Fibroblast of gingiva (primary cell): ENCODE measurements at regions not wholly inside any gene's neighbourhood (a gene's known extent, or its start where the extent isn't known, plus 50 kb on each side); places are given as distances from the start of the nearest gene placed in this dataset.

Experiments
- DNase-seq: peaks from one replicate; pipeline ENCODE4 v3.0.0-alpha.2; 2011; ENCODE audit warnings: low read depth

- no peak for DNase-seq
Observed at GRCh38 chr16:82567175-82567574, 59.6 kb upstream of the CDH13 start.

DNA sequence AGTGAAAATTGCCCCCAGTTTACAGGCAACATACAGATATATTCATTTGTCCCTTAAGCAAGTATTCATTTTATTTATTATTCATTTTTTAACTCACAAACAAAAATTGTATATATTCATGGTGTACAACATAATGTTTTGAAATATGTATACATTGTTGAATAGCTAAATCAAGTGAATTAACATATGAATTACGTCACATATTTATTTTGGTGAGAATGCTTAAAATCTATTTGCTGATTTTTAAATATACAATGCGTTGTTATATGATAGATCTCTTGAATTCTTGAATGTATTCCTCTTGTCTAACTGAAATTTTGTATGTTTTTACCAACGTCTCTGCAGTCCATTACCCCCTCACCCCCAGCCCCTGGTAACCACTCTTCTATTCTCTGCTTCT, 63.4 kb upstream of the CDH13 start:
- no peak for DNase-seq

- no peak for DNase-seq
Observed at GRCh38 chr16:82562183-82562683, 64.5 kb upstream of the CDH13 start.

GRCh38 chr16:82560805-82561325, 65.9 kb upstream of the CDH13 start:
- no peak for DNase-seq

DNA sequence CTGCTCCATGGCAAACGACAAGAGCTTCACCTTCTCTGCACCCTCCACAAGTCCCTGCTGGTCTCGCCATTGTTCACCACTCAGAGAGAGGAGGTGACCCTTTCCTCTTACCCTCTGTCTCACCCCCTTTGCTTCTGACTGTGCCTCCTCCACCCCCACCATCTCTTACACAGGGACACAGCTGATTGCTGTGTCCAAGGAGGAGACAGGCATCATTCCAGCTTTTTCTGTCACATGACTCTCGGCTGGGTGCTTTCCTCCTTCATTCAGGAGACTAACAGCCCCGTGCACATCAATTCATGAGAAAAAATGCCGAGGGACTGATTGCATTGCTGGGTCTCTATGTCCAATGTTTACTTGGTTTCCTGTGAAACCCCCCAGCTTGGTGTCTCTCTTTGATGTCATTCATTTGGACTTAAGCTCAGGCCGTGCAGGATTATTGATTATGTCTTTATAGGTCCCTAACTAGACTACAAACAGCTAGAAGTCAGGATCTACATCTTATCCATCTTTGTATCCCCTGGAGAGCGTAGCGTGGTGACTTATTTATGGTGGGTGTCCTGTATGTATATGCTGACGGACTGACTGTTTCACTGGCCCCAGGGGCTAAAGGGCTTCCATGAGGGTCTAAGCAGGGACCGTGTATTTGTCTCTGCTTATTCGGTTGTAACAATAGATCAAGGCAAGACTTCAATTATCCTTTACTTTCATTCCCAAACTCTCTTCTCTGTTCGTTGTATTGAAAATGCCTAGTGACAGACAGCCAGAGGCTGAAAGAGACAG, 82.2 kb upstream of the CDH13 start:
- DNase-seq: no peak

GRCh38 chr16:82542714-82543113, 84.1 kb upstream of the CDH13 start:
- DNase-seq: no peak

DNA sequence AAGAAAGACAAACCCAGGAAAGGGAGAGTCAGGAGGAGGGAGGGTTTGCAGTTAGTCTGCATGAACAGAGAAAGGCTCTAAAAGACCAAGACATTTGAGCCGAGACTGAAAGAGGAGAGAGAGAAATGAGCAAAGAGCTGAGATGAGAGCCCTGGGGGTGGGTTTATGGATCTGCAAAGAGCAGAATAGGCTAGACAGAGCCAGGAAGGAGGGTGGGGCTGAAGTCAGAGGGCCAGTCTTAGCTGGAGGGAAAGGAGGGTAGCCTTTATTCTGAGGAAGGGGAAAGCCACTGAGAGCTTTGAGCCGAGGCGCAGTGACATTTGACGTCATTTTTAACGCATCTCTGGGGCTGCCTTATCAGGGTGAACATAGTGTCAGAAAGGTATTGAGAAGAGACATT, 85.7 kb upstream of the CDH13 start:
- DNase-seq: no peak

DNA sequence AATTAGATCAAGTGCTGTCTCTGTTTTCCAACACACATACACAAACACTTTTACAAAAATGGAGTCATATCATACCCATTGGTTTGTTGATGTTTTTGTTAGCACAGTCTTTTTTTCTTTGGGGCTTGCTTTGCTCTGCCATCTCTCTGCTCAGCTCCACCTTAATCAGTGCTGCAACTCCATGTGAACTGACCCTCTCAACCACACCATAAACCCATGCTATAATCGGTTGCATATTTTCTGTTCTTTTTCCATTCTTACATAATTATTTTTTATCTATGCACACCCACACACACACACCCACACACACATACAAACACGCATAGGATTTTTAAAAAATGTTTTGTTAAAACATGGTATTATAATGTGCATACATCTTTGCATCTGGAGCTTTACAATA, 91.0 kb upstream of the CDH13 start:
- DNase-seq: no peak

DNA sequence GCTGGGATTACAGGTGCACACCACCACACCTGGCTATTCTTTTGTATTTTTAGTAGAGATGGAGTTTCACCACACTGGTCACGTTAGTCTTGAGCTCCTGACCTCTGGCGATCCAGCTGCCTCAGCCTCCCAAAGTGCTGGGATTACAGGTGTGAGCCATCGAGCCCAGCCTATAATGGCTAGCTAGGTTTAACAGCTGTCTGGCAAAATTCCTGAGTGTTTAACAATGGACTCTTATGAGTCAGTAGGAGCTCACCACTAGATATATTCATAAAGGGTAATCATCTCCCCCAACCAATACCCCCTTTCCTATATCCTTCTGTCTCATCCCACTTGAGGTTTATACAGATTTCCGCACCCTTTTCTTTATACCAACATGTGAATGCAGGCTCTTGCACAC, 91.5 kb upstream of the CDH13 start:
- DNase-seq: no peak

DNA sequence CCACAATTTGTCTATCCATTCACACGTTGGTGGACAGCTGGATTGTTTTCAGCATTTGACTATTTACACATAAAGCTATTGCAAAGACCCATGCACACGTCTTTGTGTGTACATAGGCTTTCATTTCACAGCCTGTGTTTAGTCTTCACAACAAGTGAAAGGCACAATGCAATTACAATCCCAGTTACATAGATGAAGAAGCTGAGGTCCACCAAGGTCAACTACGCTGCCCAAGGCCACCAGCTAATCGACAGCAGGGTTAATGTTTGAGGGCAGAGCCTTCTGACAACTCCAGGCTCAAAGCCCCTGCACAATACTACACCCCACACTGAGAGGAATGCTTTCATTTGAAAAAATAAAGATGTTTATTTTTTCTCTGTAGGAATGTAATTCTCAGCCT, 93.6 kb upstream of the CDH13 start:
- DNase-seq: no peak

DNA sequence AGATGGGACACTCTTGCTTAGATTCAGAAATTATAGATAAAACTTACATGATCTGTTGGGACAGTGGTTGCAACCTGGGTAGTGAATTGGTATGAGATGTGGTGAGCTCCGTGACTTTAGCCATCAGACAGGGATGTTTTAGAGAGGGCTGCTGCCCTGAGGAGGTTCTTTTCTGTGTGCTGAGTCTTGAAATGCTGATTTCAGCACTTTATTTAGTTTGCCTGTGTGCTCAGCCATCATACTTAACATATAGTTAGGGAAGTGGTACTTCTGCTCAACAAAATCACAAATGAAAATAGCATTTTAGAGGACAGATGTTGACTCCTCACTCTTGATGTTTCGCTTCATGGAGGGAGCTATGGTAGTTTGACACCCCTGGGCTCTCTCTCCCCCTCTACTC, 95.9 kb upstream of the CDH13 start:
- no peak for DNase-seq

DNA sequence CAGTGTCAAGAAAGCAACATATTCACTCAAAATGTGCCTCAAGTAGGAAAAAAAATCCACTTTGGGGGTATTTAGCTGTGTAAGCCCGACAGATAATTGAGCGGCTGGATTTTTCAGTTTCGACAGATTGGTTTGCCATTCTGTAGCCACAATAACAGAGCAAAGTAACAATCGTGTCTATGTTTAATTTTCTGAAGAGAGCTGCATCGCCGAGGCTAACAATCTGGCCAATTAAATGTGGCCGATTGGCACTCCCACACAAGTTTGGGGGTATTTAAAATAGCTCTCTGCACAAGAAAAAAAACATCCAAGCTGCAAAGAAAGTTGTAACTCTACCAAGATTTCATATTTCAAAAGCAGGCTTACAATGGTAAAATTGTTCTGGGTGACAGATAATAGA, 99.7 kb upstream of the CDH13 start:
- no peak for DNase-seq

- DNase-seq: no peak
Observed at GRCh38 chr16:82524976-82525375, 101.8 kb upstream of the CDH13 start.

DNA sequence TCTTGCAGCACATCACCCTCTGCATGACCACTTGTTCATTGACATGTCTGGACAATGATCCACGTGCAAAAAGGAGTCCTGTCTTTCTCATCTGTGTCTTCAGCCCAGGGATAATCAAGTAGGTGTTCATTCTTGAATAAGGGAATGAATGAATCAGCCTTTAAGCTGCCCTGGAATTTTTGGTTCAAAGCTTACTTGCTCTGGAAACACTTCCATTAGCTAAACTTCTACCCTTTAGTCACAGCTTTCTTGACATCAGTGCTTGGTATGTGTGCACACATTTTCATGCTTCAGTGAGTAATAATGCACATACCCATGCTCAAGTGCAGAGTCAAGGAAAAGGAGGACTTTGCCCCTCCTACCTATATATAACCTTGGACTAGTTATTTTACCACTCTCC, 103.0 kb upstream of the CDH13 start:
- no peak for DNase-seq

- DNase-seq: no peak
Observed at GRCh38 chr16:82522026-82522425, 104.7 kb upstream of the CDH13 start.

DNA sequence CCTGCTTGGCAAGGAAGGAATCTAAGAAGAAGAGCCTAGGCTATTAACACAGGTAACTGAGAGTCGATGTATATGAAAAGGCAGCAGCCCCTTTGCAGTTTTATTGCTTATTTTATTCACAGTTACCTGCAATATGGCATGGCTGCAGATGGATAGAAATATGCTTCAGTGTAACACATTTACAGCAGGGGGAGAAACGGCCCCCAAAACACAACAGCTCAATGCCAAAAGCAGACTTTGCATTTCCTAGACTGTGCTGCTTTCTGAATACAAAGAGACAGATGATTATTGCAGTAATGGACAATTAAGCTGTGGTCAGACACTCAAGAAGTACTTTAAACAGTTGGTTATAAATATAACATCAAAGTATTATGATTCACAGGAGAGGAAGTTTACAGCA, 108.0 kb upstream of the CDH13 start:
- DNase-seq: no peak

- DNase-seq: no peak
Observed at GRCh38 chr16:82514262-82514661, 112.5 kb upstream of the CDH13 start.

DNA sequence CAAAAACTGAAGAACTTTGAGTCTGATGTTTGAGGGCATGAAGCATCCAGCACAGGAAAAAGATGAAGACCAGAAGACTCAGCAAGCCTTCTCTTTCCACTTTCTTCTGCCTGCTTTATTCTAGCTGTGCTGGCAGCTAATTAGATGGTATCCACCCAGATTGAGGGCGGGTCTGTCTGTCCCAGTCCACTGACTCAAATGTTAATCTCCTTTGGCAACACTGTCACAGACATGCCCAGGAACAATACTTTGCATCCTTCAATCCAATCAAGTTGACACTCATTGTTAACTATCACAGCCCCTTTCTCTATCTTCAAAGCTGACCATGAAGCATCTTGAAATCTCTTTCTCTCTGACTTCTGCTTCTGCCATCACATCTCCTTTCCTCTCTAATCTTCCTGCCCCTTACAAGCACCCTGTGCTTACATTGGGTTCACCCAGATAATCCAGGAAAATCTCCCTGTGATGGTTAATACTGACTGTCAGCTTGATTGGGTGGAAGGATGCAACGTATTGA, 115.9 kb upstream of the CDH13 start:
- no peak for DNase-seq

DNA sequence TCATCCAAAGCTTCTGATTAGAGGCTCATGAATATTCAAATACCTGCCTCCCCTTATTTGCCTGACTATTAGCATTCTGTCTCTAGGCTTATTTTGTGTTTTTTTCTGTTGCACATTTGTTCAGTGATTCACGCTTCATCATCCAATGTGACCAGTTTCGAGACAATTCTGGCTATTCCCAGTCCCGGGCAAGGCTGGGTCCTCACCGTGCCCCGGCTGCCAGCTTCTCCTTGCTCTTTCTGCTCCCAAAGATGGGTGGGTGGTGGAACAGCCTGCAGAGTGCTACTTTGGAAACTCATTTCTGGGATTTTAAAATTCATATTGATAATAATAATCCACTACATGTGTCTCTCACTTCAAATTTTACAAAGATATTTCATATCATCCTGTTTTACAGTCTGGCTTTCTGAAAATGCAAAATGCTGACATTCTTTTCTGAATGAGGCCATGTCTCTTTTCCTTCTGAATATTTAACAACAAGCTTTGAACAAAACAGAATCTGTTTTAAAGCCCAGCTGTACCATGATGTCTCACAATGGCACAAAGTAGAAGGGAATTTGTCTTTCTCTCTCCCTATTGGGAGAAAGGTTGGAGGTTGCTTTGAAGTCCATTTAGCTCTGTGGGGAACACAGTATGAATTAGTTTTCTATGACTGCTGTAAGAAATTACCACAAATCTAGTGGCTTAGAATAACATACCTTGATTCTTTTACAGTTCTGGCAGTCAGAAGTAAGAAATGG, 116.9 kb upstream of the CDH13 start:
- no peak for DNase-seq

GRCh38 chr16:82506692-82507670, 119.8 kb upstream of the CDH13 start:
- DNase-seq: peak; percentile 41

GRCh38 chr16:82504836-82505235, 121.9 kb upstream of the CDH13 start:
- no peak for DNase-seq

DNA sequence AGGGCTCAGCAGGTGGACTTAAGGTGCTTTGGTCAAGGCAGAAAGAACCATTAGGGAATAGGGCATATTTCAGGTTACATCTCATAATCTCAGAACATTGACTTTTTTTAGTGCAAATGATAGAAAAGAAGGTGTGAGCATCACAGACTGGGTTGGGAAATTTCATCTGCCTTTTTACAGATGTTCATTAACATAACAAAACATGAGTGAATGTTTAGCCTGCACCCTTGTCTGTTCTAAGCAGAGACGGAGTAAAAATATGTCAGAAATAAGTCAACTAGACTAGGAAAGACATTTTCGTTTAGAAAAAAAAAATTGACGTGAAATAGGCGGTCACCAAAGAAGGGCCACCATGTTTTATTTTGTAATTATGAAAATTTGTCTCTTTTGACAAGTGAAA, 127.5 kb upstream of the CDH13 start:
- no peak for DNase-seq
